A549 (cell line): ENCODE measurements at regions not wholly inside any gene's neighbourhood (a gene's known extent, or its start where the extent isn't known, plus 50 kb on each side); places are given as distances from the start of the nearest gene placed in this dataset.

Experiments
- BHLHE40 ChIP-seq: IDR thresholded peaks from 2 replicates; pipeline ENCODE4 v1.6.1; 2012; ENCODE audit warnings: low read depth, low read length, inconsistent platforms
- CTCF ChIP-seq: fragments of >200 bp; sonication (Bioruptor Twin); formaldehyde crosslinking; IDR thresholded peaks from 3 replicates; pipeline ENCODE4 v1.5.1; 2016
- HMGXB4 ChIP-seq: fragments of 250-450 bp; sonication (Bioruptor Pico); IDR thresholded peaks from 2 replicates; pipeline ENCODE4 v1.5.0; 2021; ENCODE audit warnings: mild to moderate bottlenecking, moderate library complexity, borderline replicate concordance
- MAX ChIP-seq: IDR thresholded peaks from 2 replicates; pipeline ENCODE4 v1.6.1; 2012
- NFE2L2 ChIP-seq: fragments of 150-350 bp; conservative IDR thresholded peaks from 2 replicates; pipeline ENCODE4 v1.6.1; 2014; ENCODE audit warnings: low read length
- NPAS2 ChIP-seq: fragments of 250-450 bp; sonication (Bioruptor Pico); IDR thresholded peaks from 2 replicates; pipeline ENCODE4 v1.8.0; 2022; ENCODE audit warnings: mild to moderate bottlenecking, moderate library complexity, borderline replicate concordance
- REST ChIP-seq: fragments of 200-600 bp; sonication (generic); IDR thresholded peaks from 2 replicates; pipeline ENCODE4 v1.6.1; 2016; ENCODE audit warnings: antibody characterized with exemption, mild to moderate bottlenecking, moderate library complexity
- RFX5 ChIP-seq: fragments of 450-650 bp; IDR thresholded peaks from 2 replicates; pipeline ENCODE4 v1.7.1; 2014; ENCODE audit warnings: antibody characterized with exemption, mild to moderate bottlenecking, moderate library complexity
- USF2 ChIP-seq: fragments of 450-650 bp; IDR thresholded peaks from 2 replicates; pipeline ENCODE4 v1.6.1; 2014; ENCODE audit warnings: antibody characterized with exemption

GRCh38 chr22:47575291-47575690 lies 812.8 kb downstream of the TBC1D22A start:
- no peak for TF ChIP-seq RFX5
- no peak for TF ChIP-seq CTCF
- no peak for TF ChIP-seq BHLHE40
- no peak for TF ChIP-seq NPAS2 (CRISPR knock-in tag)
- no peak for TF ChIP-seq NFE2L2
- no peak for TF ChIP-seq HMGXB4 (CRISPR knock-in tag)
- TF ChIP-seq USF2 = no peak
- TF ChIP-seq REST = no peak
- no peak for TF ChIP-seq MAX
